ENCODE measurements at regions not wholly inside any gene's neighbourhood (a gene's known extent, or its start where the extent isn't known, plus 50 kb on each side); places are given as distances from the start of the nearest gene placed in this dataset.

DNA sequence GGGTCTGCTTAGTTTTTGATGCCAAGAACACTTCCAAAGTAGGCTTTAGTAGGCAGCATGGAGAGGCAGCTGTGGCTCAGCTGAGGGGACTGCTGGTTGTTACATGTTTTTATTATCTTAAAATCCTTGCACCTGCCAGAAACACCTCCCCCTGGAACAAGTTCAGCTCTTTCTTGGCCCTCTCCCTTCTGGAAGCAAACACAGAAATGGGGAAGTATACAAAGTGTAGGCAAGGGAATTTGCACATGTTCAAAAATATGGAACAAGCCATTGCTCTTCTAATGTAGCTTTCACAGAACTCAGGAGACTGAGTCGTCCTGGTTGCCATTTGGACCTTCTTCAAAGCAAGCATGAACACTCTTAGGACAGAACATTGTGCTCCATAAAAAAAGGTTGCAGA is 169.1 kb upstream of the SEMA6D start:
- H4K20me1 ChIP-seq (ENCODE audit: control insufficient read depth, insufficient read depth) = no peaks in the 10 kb centered on the region
- DNase-seq (ENCODE audit: low read depth, low spot score) = no peak
- ChIA-PET RAD21 (ENCODE audit: unreplicated experiment) (interaction anchor here (1.2 kb wide), 1 partner anchor 21 kb away, joined by 3 read pairs; no protein-coding TSS in a partner anchor), SMC1A (ENCODE audit: uncharacterized antibody, unreplicated experiment) (no interaction called here), CTCF (no interaction called here), POLR2A (no interaction called here)
- no peak overlapping the region for H3K9ac ChIP-seq (ENCODE audit: control insufficient read depth, insufficient read depth, low read length)
- in situ Hi-C loops (cut with MboI) = no loop called here
- H3K4me1 ChIP-seq (ENCODE audit: control insufficient read depth, insufficient read depth, low read length) = no peaks in the 10 kb centered on the region
- intact Hi-C loops (cut with micrococcal nuclease; ENCODE audit: unreplicated experiment) = no loop called here
- H3K9me3 ChIP-seq (replicated peaks; ENCODE audit: control insufficient read depth, insufficient read depth, low read length) = no peaks in the 10 kb centered on the region
- no peaks in the 10 kb centered on the region for H3K79me2 ChIP-seq (ENCODE audit: control insufficient read depth, insufficient read depth, low read length)
- BruUV-seq (replicated peaks) = no TSS peak
- 0% methylated on average over 1 of the region's 1 CpG for WGBS (ENCODE audit: insufficient coverage, insufficient replicate concordance, low lambda C conversion rate, missing lambda C conversion rate)
- H3K4me3 ChIP-seq = no peak overlapping the region
- no peaks in the 10 kb centered on the region for H3K36me3 ChIP-seq (ENCODE audit: control insufficient read depth in 2 of 2, insufficient read depth in 2 of 2, low read length in 1 of 2)
- H3K4me2 ChIP-seq (ENCODE audit: control insufficient read depth, insufficient read depth) = no peak overlapping the region
- H3K27ac ChIP-seq (ENCODE audit: control insufficient read depth, insufficient read depth) = no peak overlapping the region
- ATAC-seq = no peak
- no peak for TF ChIP-seq PRDM15 (CRISPR knock-in tag; IDR thresholded peaks at IDR 0.05)
- H3K27me3 ChIP-seq (replicated peaks in 1 of 2; ENCODE audit: control insufficient read depth in 2 of 2, insufficient read depth in 2 of 2, low read length in 1 of 2) = no peaks in the 10 kb centered on the region
- FAIRE-seq = no peak
- no peak overlapping the region for H2AFZ ChIP-seq (ENCODE audit: control insufficient read depth, low read depth, low read length)

GRCh38 chr15:47548986-47549385 is 168.3 kb upstream of the SEMA6D start:
- Histone ChIP-seq H3K36me3 (ENCODE audit: control insufficient read depth in 2 of 2, insufficient read depth in 2 of 2, low read length in 1 of 2) (no peaks in the 10 kb centered on the region), H3K4me3 (no peak overlapping the region), H3K4me1 (ENCODE audit: control insufficient read depth, insufficient read depth, low read length) (no peaks in the 10 kb centered on the region), H3K4me2 (ENCODE audit: control insufficient read depth, insufficient read depth) (no peak overlapping the region), H3K27ac (ENCODE audit: control insufficient read depth, insufficient read depth) (no peak overlapping the region), H3K79me2 (ENCODE audit: control insufficient read depth, insufficient read depth, low read length) (no peaks in the 10 kb centered on the region), H4K20me1 (ENCODE audit: control insufficient read depth, insufficient read depth) (no peaks in the 10 kb centered on the region), H3K27me3 (replicated peaks in 1 of 2; ENCODE audit: control insufficient read depth in 2 of 2, insufficient read depth in 2 of 2, low read length in 1 of 2) (no peaks in the 10 kb centered on the region), H3K9ac (ENCODE audit: control insufficient read depth, insufficient read depth, low read length) (no peak overlapping the region), H3K9me3 (replicated peaks; ENCODE audit: control insufficient read depth, insufficient read depth, low read length) (no peaks in the 10 kb centered on the region), H2AFZ (ENCODE audit: control insufficient read depth, low read depth, low read length) (no peak overlapping the region)
- ATAC-seq (no peak), DNase-seq (ENCODE audit: low read depth, low spot score) (no peak), FAIRE-seq (no peak)
- ChIA-PET POLR2A (no interaction called here), RAD21 (ENCODE audit: unreplicated experiment) (no interaction called here), CTCF (no interaction called here), SMC1A (ENCODE audit: uncharacterized antibody, unreplicated experiment) (no interaction called here)
- WGBS (ENCODE audit: insufficient coverage, insufficient replicate concordance, low lambda C conversion rate, missing lambda C conversion rate) = 42% methylated on average over 3 of the region's 3 CpGs
- intact Hi-C loops (cut with micrococcal nuclease; ENCODE audit: unreplicated experiment) = no loop called here
- BruUV-seq (replicated peaks) = no TSS peak
- in situ Hi-C loops (cut with MboI) = no loop called here
- no peak for TF ChIP-seq ZNF274 (IDR thresholded peaks at IDR 0.05; ENCODE audit: insufficient read depth, insufficient read length)
- TF ChIP-seq RAD21 (IDR thresholded peaks at IDR 0.05; ENCODE audit: insufficient read depth, low read depth, low read length) = no peak
- TF ChIP-seq DPF2 (IDR thresholded peaks at IDR 0.05) = no peak
- no peak for TF ChIP-seq ELK1 (IDR thresholded peaks at IDR 0.05; ENCODE audit: low read depth, low read length)
- TF ChIP-seq POLR2AphosphoS5 (IDR thresholded peaks at IDR 0.05; ENCODE audit: low read length) = no peak
- TF ChIP-seq IKZF2 (IDR thresholded peaks at IDR 0.05) = no peak
- TF ChIP-seq BACH1 (IDR thresholded peaks at IDR 0.05; ENCODE audit: borderline replicate concordance) = no peak
- TF ChIP-seq ZBTB4 (CRISPR knock-in tag; IDR thresholded peaks at IDR 0.05) = no peak
- TF ChIP-seq FOS (IDR thresholded peaks at IDR 0.05; ENCODE audit: borderline replicate concordance, extremely low read depth, insufficient read length) = no peak
- no peak for TF ChIP-seq EZH2 (IDR thresholded peaks at IDR 0.05; ENCODE audit: borderline replicate concordance, control insufficient read depth, low read depth, low read length)

All from GM12878 (cell line).